IMR-90 (cell line): ENCODE measurements at regions not wholly inside any gene's neighbourhood (a gene's known extent, or its start where the extent isn't known, plus 50 kb on each side); places are given as distances from the start of the nearest gene placed in this dataset.

Source experiments
- ATAC-seq: fragments of 200-7000 bp; cut with Tn5 transposase; 2 replicates; pipeline ENCODE4 v1.9.1; 2020; ENCODE audit warnings: low read depth, mild to moderate bottlenecking, moderate library complexity
- BruUV-seq: library from RNA; stranded (reverse); fragments of 400-500 nt; replicated peaks from 2 replicates; lab custom pipeline; 2021; lab: Mats Ljungman, UMichigan
- CTCF ChIA-PET: fragments of 300-600 bp; formaldehyde crosslinking; extraction: SDS; loops from one replicate; lab custom pipeline; 2021; ENCODE audit warnings: antibody characterized with exemption; lab: Yijun Ruan, JAX
- POLR2A ChIA-PET: fragments of 300-600 bp; sonication (Branson Sonifier 250); formaldehyde crosslinking; loops from one replicate; lab custom pipeline; 2022; ENCODE audit warnings: antibody characterized with exemption; ENCODE audit not compliant: unreplicated experiment; lab: Charles Lee
- DNase-seq: peaks from one replicate; pipeline ENCODE4 v3.0.0; 2013
- H2AFZ ChIP-seq: replicated peaks from 2 replicates; pipeline ENCODE3; 2013; ENCODE audit warnings: low read length, mild to moderate bottlenecking; ENCODE audit not compliant: poor library complexity
- H2AK5ac ChIP-seq: 2 replicates; pipeline ENCODE4 v1.6.1; 2013; ENCODE audit warnings: low read depth, low read length, inconsistent platforms
- H2AK9ac ChIP-seq: replicated peaks from 2 replicates; pipeline ENCODE3; 2013; ENCODE audit warnings: mild to moderate bottlenecking, low read depth, low read length, moderate library complexity; ENCODE audit not compliant: poor library complexity
- H2BK120ac ChIP-seq: 2 replicates; pipeline ENCODE4 v1.6.1; 2013; ENCODE audit warnings: low read depth, low read length, inconsistent platforms
- H2BK15ac ChIP-seq: 3 replicates; pipeline ENCODE4 v1.6.1; 2013; ENCODE audit warnings: low read depth, low read length, inconsistent platforms
- H2BK20ac ChIP-seq: 2 replicates; pipeline ENCODE4 v1.6.1; 2013; ENCODE audit warnings: low read depth, mild to moderate bottlenecking, inconsistent platforms, low read length, moderate library complexity
- H2BK5ac ChIP-seq: 2 replicates; pipeline ENCODE4 v1.6.1; 2013; ENCODE audit warnings: mild to moderate bottlenecking, low read depth, low read length, inconsistent platforms; ENCODE audit not compliant: poor library complexity, severe bottlenecking
- H3K14ac ChIP-seq: replicated peaks from 2 replicates; pipeline ENCODE4 v1.6.1; 2013; ENCODE audit warnings: low read depth, low read length, inconsistent platforms
- H3K18ac ChIP-seq: 2 replicates; pipeline ENCODE4 v1.6.1; 2013; ENCODE audit warnings: low read depth, low read length, control low read depth
- H3K23ac ChIP-seq: 2 replicates; pipeline ENCODE4 v1.6.1; 2013; ENCODE audit warnings: low read depth, low read length, inconsistent platforms
- H3K27ac ChIP-seq: 2 replicates; pipeline ENCODE4 v1.5.1; 2013; ENCODE audit warnings: mild to moderate bottlenecking, control low read depth, low read length; ENCODE audit not compliant: insufficient read depth
- H3K27me3 ChIP-seq: 2 replicates; pipeline ENCODE4 v1.6.1; 2013; ENCODE audit warnings: low read length; ENCODE audit not compliant: control insufficient read depth, insufficient read depth
- H3K36me3 ChIP-seq: 2 replicates; pipeline ENCODE4 v1.6.1; 2013; ENCODE audit warnings: low read length, mixed read lengths; ENCODE audit not compliant: control insufficient read depth, insufficient read depth
- H3K4ac ChIP-seq: 2 replicates; pipeline ENCODE4 v1.6.1; 2013; ENCODE audit warnings: low read depth, low read length, inconsistent platforms
- H3K4me1 ChIP-seq: 2 replicates; pipeline ENCODE4 v1.6.1; 2013; ENCODE audit warnings: low read length, mixed read lengths; ENCODE audit not compliant: control insufficient read depth, insufficient read depth
- H3K4me2 ChIP-seq: 2 replicates; pipeline ENCODE4 v1.6.1; 2013; ENCODE audit warnings: low read depth, mild to moderate bottlenecking, control low read depth, low read length, moderate library complexity
- H3K4me3 ChIP-seq: 2 replicates; pipeline ENCODE4 v1.5.1; 2013; ENCODE audit warnings: low read depth, mild to moderate bottlenecking, control low read depth, low read length, moderate library complexity; ENCODE audit not compliant: insufficient read depth
- H3K56ac ChIP-seq: 2 replicates; pipeline ENCODE4 v1.6.1; 2013; ENCODE audit warnings: low read length, inconsistent platforms; ENCODE audit not compliant: insufficient read depth; ENCODE audit errors: extremely low read depth
- H3K79me1 ChIP-seq, 2 experiments: 2 replicates each; pipeline ENCODE4 v1.6.1; 2013; ENCODE audit warnings: low read length in 2 of 2, inconsistent platforms in 1 of 2, low read depth in 1 of 2
- H3K9ac ChIP-seq: 2 replicates; pipeline ENCODE4 v1.6.1; 2013; ENCODE audit warnings: low read depth, low read length, control low read depth
- H3K9me1 ChIP-seq: 2 replicates; pipeline ENCODE4 v1.6.1; 2013; ENCODE audit warnings: low read length, inconsistent platforms; ENCODE audit not compliant: insufficient read depth
- H3K9me3 ChIP-seq: 2 replicates; pipeline ENCODE4 v1.6.1; 2013; ENCODE audit warnings: low read length; ENCODE audit not compliant: control insufficient read depth, insufficient read depth
- H4K20me1 ChIP-seq: 2 replicates; pipeline ENCODE4 v1.6.1; 2013; ENCODE audit warnings: low read length, inconsistent platforms; ENCODE audit not compliant: insufficient read depth
- H4K5ac ChIP-seq: 2 replicates; pipeline ENCODE4 v1.6.1; 2013; ENCODE audit warnings: mild to moderate bottlenecking, low read depth, low read length, control low read depth
- H4K8ac ChIP-seq, 2 experiments: 2 replicates each; pipeline ENCODE4 v1.6.1; 2013; ENCODE audit warnings: low read depth in 2 of 2, low read length in 2 of 2, control low read depth in 1 of 2, inconsistent platforms in 1 of 2
- H4K91ac ChIP-seq: 2 replicates; pipeline ENCODE4 v1.6.1; 2013; ENCODE audit warnings: low read depth, low read length, inconsistent platforms; ENCODE audit not compliant: insufficient read depth
- BHLHE40 ChIP-seq: fragments of 150-350 bp; IDR thresholded peaks from 2 replicates; pipeline ENCODE4 v1.6.1; 2016; ENCODE audit warnings: mild to moderate bottlenecking, low read depth, low read length
- CHD1 ChIP-seq: IDR thresholded peaks from 2 replicates; pipeline ENCODE4 v1.6.1; 2012; ENCODE audit warnings: low read depth, low read length, improper control_type of control experiment
- FOS ChIP-seq: fragments of 150-350 bp; IDR thresholded peaks from 2 replicates; pipeline ENCODE4 v1.6.1; 2016; ENCODE audit warnings: low read depth, low read length
- RCOR1 ChIP-seq: IDR thresholded peaks from 2 replicates; pipeline ENCODE4 v1.6.1; 2012; ENCODE audit warnings: mild to moderate bottlenecking, low read length, improper control_type of control experiment; ENCODE audit not compliant: insufficient replicate concordance
- WGBS, 2 experiments: methylation state at CpG; one replicate each; pipeline versions ENCODE4 v1.1.5 to v1.1.7; 2013; ENCODE audit warnings: missing lambda C conversion rate in 2 of 2; ENCODE audit not compliant: insufficient read length in 1 of 2; ENCODE audit errors: extremely low coverage in 2 of 2; 5-methylcytosine and 5-hydroxymethylcytosine counted together
- dilution Hi-C: fragments of 300-500 bp; cut with HindIII; formaldehyde crosslinking; loops from one replicate; pipeline ENCODE4 v1.14.3; 2018; ENCODE audit warnings: low sequenced_read_pairs; ENCODE audit not compliant: unreplicated experiment
- in situ Hi-C: fragments of 300-500 bp; cut with MboI; formaldehyde crosslinking; loops from 3 replicates; pipeline ENCODE4 v1.14.3; 2019; ENCODE audit warnings: low sequenced_read_pairs, inconsistent platforms, mixed read lengths
- intact Hi-C: fragments of 100-400 bp; cut with micrococcal nuclease; formaldehyde crosslinking; loops from 2 replicates; pipeline ENCODE4 v1.10.0; 2022
- TF ChIP-seq, protein P1 (sequence below): conservative IDR thresholded peaks from 2 replicates; pipeline ENCODE4 v1.5.1; 2012; ENCODE audit warnings: mild to moderate bottlenecking, low read depth, low read length, improper control_type of control experiment

- Histone ChIP-seq H3K27me3 (no peaks in the 10 kb centered on the region), H4K8ac (no peak overlapping the region), H3K79me1 (no peaks in the 10 kb centered on the region), H3K9ac (no peak overlapping the region), H3K27ac (no peak overlapping the region), H3K4me1 (no peaks in the 10 kb centered on the region), H2BK20ac (no peak overlapping the region), H4K91ac (no peak overlapping the region), H2BK5ac (no peak overlapping the region), H3K23ac (no peak overlapping the region), H3K9me1 (no peaks in the 10 kb centered on the region), H3K14ac (no peak overlapping the region), H3K9me3 (no peaks in the 10 kb centered on the region), H2AK5ac (no peak overlapping the region), H2BK15ac (no peak overlapping the region), H4K20me1 (no peaks in the 10 kb centered on the region), H3K4me3 (no peak overlapping the region), H2AK9ac (no peak overlapping the region), H3K18ac (no peak overlapping the region), H3K4me2 (no peak overlapping the region), H3K36me3 (no peaks in the 10 kb centered on the region), H2BK120ac (no peak overlapping the region), H4K5ac (no peak overlapping the region), H3K56ac (no peak overlapping the region), H3K4ac (no peak overlapping the region), H2AFZ (no peak overlapping the region)
- ATAC-seq (no peak), DNase-seq (no peak)
- intact Hi-C loops, result no loop called here
- ChIA-PET CTCF (no interaction called here), POLR2A (no interaction called here)
- in situ Hi-C loops, result no loop called here
- BruUV-seq, result no TSS peak
- WGBS, 2 experiments, result no CpG with 5 or more reads among the region's 4 CpGs
- TF ChIP-seq, protein P1, sequence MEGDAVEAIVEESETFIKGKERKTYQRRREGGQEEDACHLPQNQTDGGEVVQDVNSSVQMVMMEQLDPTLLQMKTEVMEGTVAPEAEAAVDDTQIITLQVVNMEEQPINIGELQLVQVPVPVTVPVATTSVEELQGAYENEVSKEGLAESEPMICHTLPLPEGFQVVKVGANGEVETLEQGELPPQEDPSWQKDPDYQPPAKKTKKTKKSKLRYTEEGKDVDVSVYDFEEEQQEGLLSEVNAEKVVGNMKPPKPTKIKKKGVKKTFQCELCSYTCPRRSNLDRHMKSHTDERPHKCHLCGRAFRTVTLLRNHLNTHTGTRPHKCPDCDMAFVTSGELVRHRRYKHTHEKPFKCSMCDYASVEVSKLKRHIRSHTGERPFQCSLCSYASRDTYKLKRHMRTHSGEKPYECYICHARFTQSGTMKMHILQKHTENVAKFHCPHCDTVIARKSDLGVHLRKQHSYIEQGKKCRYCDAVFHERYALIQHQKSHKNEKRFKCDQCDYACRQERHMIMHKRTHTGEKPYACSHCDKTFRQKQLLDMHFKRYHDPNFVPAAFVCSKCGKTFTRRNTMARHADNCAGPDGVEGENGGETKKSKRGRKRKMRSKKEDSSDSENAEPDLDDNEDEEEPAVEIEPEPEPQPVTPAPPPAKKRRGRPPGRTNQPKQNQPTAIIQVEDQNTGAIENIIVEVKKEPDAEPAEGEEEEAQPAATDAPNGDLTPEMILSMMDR, result no peak
- TF ChIP-seq CHD1, result no peak
- TF ChIP-seq FOS, result no peak
- no peak for TF ChIP-seq BHLHE40
- no peak for TF ChIP-seq RCOR1
- dilution Hi-C loops, result no loop called here
Measured at GRCh38 chr13:68588623-68589022, 1358.5 kb upstream of the PCDH9 start.
